GM18508 (cell line): ENCODE measurements at regions not wholly inside any gene's neighbourhood (a gene's known extent, or its start where the extent isn't known, plus 50 kb on each side); places are given as distances from the start of the nearest gene placed in this dataset.

Experiments
- ATAC-seq: cut with Tn5 transposase; IDR thresholded peaks from one replicate; pipeline ENCODE4 v1.9.1; 2021; ENCODE audit warnings: moderate number of reproducible peaks; ENCODE audit not compliant: insufficient read depth, unreplicated experiment

- no peak for ATAC-seq
Measured at GRCh38 chrX:39162322-39162735, 361.1 kb downstream of the MID1IP1 start.

GRCh38 chrX:39163581-39164126 lies 362.4 kb downstream of the MID1IP1 start:
- ATAC-seq: no peak

- ATAC-seq: no peak
Measured at GRCh38 chrX:39164212-39164611, 363.0 kb downstream of the MID1IP1 start.

- no peak for ATAC-seq
Measured at GRCh38 chrX:39165185-39165584, 363.9 kb downstream of the MID1IP1 start.

GRCh38 chrX:39165773-39166172 lies 364.5 kb downstream of the MID1IP1 start:
- ATAC-seq: no peak

- no peak for ATAC-seq
Measured at GRCh38 chrX:39167791-39168190, 366.5 kb downstream of the MID1IP1 start.

GRCh38 chrX:39168609-39169008 lies 367.4 kb downstream of the MID1IP1 start:
- ATAC-seq: no peak

GRCh38 chrX:39169976-39170375 lies 368.7 kb downstream of the MID1IP1 start:
- ATAC-seq: no peak

- ATAC-seq: no peak
Measured at GRCh38 chrX:39170464-39170863, 369.2 kb downstream of the MID1IP1 start.

GRCh38 chrX:39171686-39172085 lies 370.4 kb downstream of the MID1IP1 start:
- ATAC-seq: no peak

GRCh38 chrX:39174241-39174771 lies 373.0 kb downstream of the MID1IP1 start:
- no peak for ATAC-seq

- no peak for ATAC-seq
Measured at GRCh38 chrX:39174772-39175417, 373.6 kb downstream of the MID1IP1 start.

GRCh38 chrX:39175418-39176057 lies 374.3 kb downstream of the MID1IP1 start:
- no peak for ATAC-seq

- no peak for ATAC-seq
Measured at GRCh38 chrX:39176105-39176504, 374.8 kb downstream of the MID1IP1 start.

- no peak for ATAC-seq
Measured at GRCh38 chrX:39189431-39189830, 388.2 kb downstream of the MID1IP1 start.

- no peak for ATAC-seq
Measured at GRCh38 chrX:39194673-39195072, 393.4 kb downstream of the MID1IP1 start.

GRCh38 chrX:39195156-39195555 lies 393.9 kb downstream of the MID1IP1 start:
- ATAC-seq: no peak

GRCh38 chrX:39196192-39197102 lies 395.2 kb downstream of the MID1IP1 start:
- ATAC-seq: peak; percentile 94

- ATAC-seq: no peak
Measured at GRCh38 chrX:39199429-39199828, 398.2 kb downstream of the MID1IP1 start.

- no peak for ATAC-seq
Measured at GRCh38 chrX:39201305-39201990, 400.2 kb downstream of the MID1IP1 start.
